Posterior cingulate gyrus (tissue), 11 donors: ENCODE measurements at regions not wholly inside any gene's neighbourhood (a gene's known extent, or its start where the extent isn't known, plus 50 kb on each side); places are given as distances from the start of the nearest gene placed in this dataset.

Experiments used
- DNase-seq, 10 donors: peaks; one replicate each; pipeline versions ENCODE4 v3.0.0 to v3.0.0-alpha.2; 2020 to 2021; ENCODE audit warnings: mixed read lengths in 3 of 10
- intact Hi-C: fragments of 100-400 bp; cut with DNase I; formaldehyde crosslinking; loops from one replicate; pipeline ENCODE4 v1.15.1; 2023

DNA sequence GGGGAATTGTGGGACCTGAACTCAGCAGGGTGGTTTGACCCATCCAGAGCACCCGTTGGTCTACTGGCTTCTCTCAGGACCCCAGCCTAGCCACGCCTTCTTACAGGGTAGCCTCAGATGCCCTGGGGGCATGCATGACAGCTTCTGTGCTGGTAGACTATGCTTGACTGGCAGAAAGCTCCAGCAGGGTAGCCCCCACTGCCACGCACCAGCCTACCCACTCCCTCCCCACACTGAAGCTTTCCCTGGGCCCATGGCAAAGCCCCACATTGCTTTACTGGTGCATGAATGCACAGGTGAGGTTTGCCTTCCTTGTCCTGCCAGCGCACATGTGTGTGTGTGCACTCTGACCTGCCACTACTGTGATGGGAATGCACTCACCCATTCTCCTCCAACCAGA, 772.2 kb downstream of the LRFN5 start:
- DNase-seq, result peak in 1 of 10 donors; percentile 59
- intact Hi-C loops, result no loop called here

DNA sequence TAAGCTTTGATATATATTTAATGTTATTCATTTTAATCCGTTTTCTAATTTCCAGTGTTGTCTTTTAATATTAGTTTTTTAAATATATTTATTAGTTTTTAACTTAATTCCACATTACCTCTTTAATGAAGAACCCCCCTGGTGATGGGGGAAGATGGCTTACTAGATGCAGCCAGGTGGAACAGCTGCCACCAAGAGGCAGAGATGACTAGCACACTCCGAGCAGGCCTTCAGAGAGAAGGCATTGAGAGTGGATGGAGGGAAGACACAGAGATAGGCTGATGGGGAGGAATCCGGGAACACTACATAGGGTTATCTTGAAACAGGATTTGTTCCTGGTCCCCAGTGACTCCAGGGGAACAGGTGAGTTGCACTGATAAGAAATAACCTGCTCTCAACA, 771.6 kb downstream of the LRFN5 start:
- DNase-seq, result no peak
- intact Hi-C loops, result no loop called here

DNA sequence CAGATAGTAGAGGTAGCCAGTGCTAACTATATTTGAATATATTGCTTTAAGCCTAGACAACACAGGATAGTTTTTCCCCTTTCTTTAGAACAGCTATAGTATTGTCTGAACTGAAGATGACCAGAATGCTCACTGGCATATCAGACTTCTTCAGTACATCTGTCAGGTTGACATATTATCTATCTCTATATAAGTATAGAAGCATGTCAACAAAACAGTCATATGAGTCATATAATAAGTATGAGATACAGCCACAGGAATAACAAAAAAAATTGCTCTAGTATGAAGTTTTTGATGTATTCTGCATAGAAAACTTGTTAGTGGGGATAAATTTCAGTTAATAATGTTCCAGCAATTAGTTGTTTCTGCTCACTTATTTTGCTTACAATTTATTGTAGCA, 767.7 kb downstream of the LRFN5 start:
- intact Hi-C loops, result no loop called here
- DNase-seq, result no peak

DNA sequence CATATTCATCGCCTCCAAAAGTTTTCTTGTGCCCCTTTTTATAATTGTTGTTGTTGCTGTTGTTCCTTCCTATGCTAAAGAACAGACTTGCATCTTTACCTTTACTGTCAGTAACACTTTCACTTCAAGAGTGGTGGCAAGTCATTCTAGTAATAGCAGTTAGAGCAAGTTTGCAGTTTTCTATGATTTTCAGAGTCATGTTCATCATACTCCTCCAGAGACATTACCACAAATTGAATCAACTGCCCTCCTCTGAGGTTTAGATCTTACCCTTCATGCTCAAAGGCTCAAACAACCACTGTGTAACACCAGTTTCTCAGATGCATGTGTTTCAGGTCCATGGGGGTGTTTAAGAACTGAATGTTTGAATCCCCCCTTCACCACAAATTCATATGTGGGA, 763.4 kb downstream of the LRFN5 start:
- intact Hi-C loops, result no loop called here
- no peak for DNase-seq

GRCh38 chr14:42368234-42368633, 761.6 kb downstream of the LRFN5 start:
- intact Hi-C loops, result no loop called here
- no peak for DNase-seq

- intact Hi-C loops, result no loop called here
- DNase-seq, result no peak
Observed at GRCh38 chr14:42353315-42353714, 746.6 kb downstream of the LRFN5 start.

GRCh38 chr14:42335918-42336317, 729.2 kb downstream of the LRFN5 start:
- intact Hi-C loops, result no loop called here
- DNase-seq, result no peak

DNA sequence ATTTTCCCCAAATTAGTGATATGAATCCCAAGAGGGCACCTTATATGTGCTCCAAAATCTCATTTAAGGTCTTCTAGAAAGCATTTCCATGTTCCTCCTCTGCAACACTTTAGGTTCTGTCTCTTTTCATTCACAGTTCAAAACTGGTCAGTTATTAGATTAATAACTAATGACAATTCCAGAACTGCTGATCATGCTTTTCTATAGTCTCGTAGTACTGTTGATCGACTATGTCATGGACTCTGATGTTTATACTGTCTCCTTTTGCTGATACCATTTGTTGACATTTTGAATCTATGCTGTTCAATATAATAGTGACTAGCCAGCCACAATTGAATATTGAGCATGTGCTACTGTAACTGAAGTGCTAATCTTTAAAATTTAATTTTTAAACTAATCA, 728.3 kb downstream of the LRFN5 start:
- no peak for DNase-seq
- intact Hi-C loops, result no loop called here

DNA sequence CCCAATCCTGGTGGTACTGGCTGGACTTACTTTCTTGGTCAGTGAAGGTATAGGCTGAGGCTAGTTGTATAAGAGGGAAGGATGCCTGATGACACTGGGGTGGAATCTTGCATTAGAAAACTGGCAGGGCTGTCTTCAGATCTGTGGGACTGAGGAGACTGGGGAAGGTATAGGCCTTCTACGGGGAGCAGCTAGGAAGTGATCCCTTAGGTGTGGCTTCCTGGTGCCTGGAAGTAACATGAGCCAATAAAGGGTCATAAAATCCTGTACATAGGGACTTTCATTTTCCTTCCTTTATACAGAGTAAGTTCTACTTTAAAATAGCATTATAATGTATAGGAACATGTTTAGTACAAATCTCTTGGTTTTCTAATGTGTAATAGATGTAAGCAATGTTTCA, 716.8 kb downstream of the LRFN5 start:
- intact Hi-C loops, result no loop called here
- DNase-seq, result no peak

- intact Hi-C loops, result no loop called here
- DNase-seq, result no peak
Observed at GRCh38 chr14:42322531-42323284, 716.0 kb downstream of the LRFN5 start.

GRCh38 chr14:42319996-42320395, 713.3 kb downstream of the LRFN5 start:
- DNase-seq, result no peak
- intact Hi-C loops, result no loop called here

DNA sequence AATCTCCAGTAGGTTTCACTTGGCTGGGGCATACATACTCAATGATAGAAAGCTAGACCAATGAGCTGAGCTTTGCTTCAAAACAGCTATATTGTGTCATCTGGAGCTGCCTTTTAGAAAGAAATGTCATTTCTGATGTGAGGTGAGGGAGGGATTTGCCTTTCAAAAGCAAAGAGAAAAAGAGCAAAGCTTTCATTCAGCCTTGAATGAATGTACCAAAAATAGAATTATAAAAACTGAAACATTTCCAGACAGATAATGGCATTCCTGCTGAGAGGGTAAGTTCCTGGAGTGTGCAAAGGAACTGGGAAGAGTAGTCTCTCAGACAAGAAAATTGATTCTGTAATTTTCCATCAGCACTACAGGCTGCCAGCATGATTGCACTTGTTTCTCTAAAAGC, 710.0 kb downstream of the LRFN5 start:
- DNase-seq, result no peak
- intact Hi-C loops, result no loop called here

- intact Hi-C loops, result no loop called here
- no peak for DNase-seq
Observed at GRCh38 chr14:42311876-42312275, 705.2 kb downstream of the LRFN5 start.

GRCh38 chr14:42307239-42307825, 700.7 kb downstream of the LRFN5 start:
- intact Hi-C loops, result no loop called here

DNA sequence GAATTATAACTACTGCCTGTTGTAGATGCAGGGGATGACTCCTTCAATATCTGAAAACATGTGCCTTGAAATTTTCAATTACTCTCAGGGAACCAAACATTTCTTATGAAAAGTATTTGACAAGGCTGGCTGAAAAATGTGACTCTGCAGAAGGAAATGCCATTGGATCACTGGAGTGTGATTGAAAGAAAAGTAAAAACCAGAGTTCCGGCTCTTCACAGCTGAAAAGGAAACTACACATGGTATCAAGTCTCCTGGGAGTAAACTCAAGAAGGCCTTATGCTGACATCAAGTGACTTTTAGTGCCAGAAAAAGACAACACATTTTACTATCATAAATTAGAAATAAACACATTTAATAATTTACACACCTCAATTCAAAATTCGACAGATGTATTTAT, 693.0 kb downstream of the LRFN5 start:
- DNase-seq, result no peak
- intact Hi-C loops, result no loop called here

More at GRCh38 chr14:42307239-42307825, 700.7 kb downstream of the LRFN5 start:
- no peak for DNase-seq

DNA sequence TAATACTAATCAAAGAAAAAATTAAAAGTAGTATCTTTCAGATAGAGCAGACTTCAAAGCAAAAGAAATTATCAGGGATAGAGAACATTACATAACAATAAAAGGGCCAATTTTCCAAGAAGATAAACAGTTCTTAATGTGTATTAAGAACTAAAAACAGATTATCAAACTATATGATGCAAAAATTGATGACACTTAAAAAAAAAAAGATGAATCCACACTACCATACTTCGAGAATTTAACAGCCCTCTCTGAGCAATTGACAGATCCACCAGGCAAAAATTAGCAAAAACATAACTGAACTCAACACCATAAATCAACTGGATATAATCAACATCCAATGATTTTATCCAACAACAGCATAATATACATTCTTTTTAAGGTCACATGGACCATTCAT, 686.5 kb downstream of the LRFN5 start:
- intact Hi-C loops, result no loop called here
- DNase-seq, result no peak

DNA sequence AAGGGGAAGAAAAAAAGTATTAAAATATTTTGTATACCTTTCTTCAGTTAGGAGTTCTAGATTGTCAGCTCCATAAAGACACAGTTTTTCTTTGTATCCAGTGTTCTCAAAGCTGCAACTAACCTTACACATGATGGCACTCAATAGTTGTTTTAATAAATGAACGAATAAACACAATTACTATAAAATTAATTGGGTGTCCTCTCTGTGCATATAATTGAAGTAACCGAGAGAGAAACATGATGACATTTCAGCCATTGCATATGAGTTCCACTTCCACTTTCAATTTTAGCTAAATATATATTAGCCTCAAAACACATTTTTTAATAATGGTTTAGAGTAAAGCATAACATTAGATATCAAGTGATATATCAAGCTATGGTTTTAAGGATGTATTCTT, 671.2 kb downstream of the LRFN5 start:
- no peak for DNase-seq
- intact Hi-C loops, result no loop called here

DNA sequence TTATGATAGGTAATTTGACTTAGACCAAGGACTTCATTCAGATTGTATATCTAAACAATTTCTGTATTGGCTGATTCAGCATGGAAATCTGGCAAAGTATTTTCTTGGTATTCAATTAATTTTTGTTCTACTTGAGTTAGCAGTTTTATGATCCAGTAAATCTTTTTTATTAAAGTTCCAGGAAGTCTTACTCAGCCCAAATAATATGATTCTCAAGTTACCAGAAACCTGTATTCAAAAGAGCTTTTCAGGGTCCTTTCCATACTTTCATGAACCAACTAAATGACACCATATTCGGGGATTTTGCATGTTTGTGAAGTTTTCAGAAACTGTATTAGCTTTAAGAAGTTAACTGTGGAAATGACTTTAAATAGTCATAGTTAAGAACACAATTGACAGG, 662.6 kb downstream of the LRFN5 start:
- intact Hi-C loops, result no loop called here
- no peak for DNase-seq

DNA sequence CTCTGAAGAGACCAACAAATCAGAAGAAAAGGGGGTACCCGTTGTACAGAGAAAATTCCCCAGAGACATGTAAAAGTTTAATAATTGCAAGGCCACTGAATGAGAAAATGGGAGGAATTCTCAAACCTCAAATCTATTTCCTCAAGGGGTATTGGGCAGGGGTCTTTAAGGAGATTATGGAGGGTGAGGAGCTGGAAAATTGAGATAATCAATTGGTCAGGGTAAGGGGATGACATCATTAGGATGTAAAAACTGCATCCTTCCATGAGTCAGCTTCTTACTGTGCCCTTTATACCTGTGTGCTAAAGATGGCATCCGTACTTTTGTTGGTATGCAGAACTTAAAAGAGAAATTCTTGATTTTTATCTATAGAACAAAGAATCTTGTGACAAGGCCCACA, 641.5 kb downstream of the LRFN5 start:
- DNase-seq, result no peak
- intact Hi-C loops, result no loop called here

DNA sequence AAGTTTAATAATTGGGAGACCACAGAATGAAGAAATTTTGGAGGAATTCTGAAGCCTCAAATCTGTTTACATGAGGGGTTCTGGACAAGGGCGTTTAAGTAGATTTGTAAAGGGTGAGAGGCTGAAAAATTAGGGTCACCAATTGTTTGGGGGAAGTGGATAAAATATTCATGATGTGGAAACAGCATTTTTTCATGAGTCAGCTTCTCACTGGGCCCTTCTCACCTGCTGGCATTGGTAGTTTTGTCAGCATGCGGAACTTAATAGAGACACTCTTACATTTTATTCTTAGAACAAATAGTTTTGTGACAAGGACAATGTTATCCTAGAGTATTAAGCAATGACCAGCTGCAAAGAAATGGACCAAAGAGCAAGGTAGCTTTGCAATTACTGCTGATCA, 634.4 kb downstream of the LRFN5 start:
- intact Hi-C loops, result no loop called here
- no peak for DNase-seq

- no peak for DNase-seq
- intact Hi-C loops, result loop anchor here (10.0 kb wide), 1 partner anchor 775 kb away; no protein-coding TSS in a partner anchor
Observed at GRCh38 chr14:42229976-42230375, 623.3 kb downstream of the LRFN5 start.

- intact Hi-C loops, result loop anchor here (10.0 kb wide), 1 partner anchor 776 kb away; no protein-coding TSS in a partner anchor
- peak in 1 of 10 donors; percentile 38 for DNase-seq
Observed at GRCh38 chr14:42229294-42229693, 622.6 kb downstream of the LRFN5 start.
